Mesenchymal stem cell (in vitro differentiated cells and primary cell): ENCODE measurements at regions not wholly inside any gene's neighbourhood (a gene's known extent, or its start where the extent isn't known, plus 50 kb on each side); places are given as distances from the start of the nearest gene placed in this dataset.

Experiments
- DNase-seq: peaks from one replicate; pipeline ENCODE4 v3.0.0-alpha.2; 2013
- H2AFZ ChIP-seq: one replicate; pipeline ENCODE4 v1.6.1; 2013; ENCODE audit warnings: low read depth, mild to moderate bottlenecking, control low read depth, inconsistent platforms, low read length, moderate library complexity
- H2AK5ac ChIP-seq: 2 replicates; pipeline ENCODE4 v1.6.1; 2013; ENCODE audit warnings: low read length, moderate library complexity, mild to moderate bottlenecking, inconsistent platforms; ENCODE audit not compliant: severe bottlenecking
- H2BK120ac ChIP-seq: one replicate; pipeline ENCODE4 v1.6.1; 2013; ENCODE audit warnings: low read depth, mild to moderate bottlenecking, inconsistent platforms, low read length, moderate library complexity
- H2BK12ac ChIP-seq, 2 experiments: one replicate each; pipeline ENCODE4 v1.6.1; 2013; ENCODE audit warnings: inconsistent platforms in 2 of 2, low read length in 2 of 2, mild to moderate bottlenecking in 2 of 2, moderate library complexity in 2 of 2, control low read depth in 1 of 2
- H2BK15ac ChIP-seq: one replicate; pipeline ENCODE4 v1.6.1; 2013; ENCODE audit warnings: mild to moderate bottlenecking, low read depth, inconsistent platforms; ENCODE audit not compliant: poor library complexity, severe bottlenecking
- H2BK5ac ChIP-seq: 2 replicates; pipeline ENCODE4 v1.6.1; 2013; ENCODE audit warnings: low read depth, mild to moderate bottlenecking, low read length, control low read depth, inconsistent platforms; ENCODE audit not compliant: poor library complexity, severe bottlenecking
- H3K14ac ChIP-seq, 2 experiments: one replicate each; pipeline ENCODE4 v1.6.1; 2013; ENCODE audit warnings: inconsistent platforms in 2 of 2, low read length in 2 of 2, control low read depth in 1 of 2, mild to moderate bottlenecking in 1 of 2, moderate library complexity in 1 of 2
- H3K18ac ChIP-seq, 2 experiments: one replicate each; pipeline ENCODE4 v1.6.1; 2013; ENCODE audit warnings: inconsistent platforms in 2 of 2, low read length in 2 of 2, control low read depth in 1 of 2, low read depth in 1 of 2, mild to moderate bottlenecking in 1 of 2
- H3K23ac ChIP-seq, 2 experiments: one replicate each; pipeline ENCODE4 v1.6.1; 2013; ENCODE audit warnings: inconsistent platforms in 2 of 2, low read length in 2 of 2, mild to moderate bottlenecking in 2 of 2, moderate library complexity in 2 of 2, control low read depth in 1 of 2
- H3K27ac ChIP-seq: 2 replicates; pipeline ENCODE4 v1.5.1; 2013; ENCODE audit warnings: mild to moderate bottlenecking, moderate library complexity, low read length, control low read depth, inconsistent platforms; ENCODE audit not compliant: poor library complexity, severe bottlenecking
- H3K27me3 ChIP-seq, 2 experiments: 2 replicates each; pipeline versions ENCODE4 v1.6.1 to v1.7.0; 2013; ENCODE audit warnings: low read length in 2 of 2, mild to moderate bottlenecking in 2 of 2, moderate library complexity in 2 of 2, control low read depth in 1 of 2, inconsistent platforms in 1 of 2; ENCODE audit not compliant: control insufficient read depth in 1 of 2, insufficient read depth in 1 of 2
- H3K36me3 ChIP-seq, 2 experiments: 2 replicates each; pipeline versions ENCODE4 v1.6.1 to v1.7.0; 2013; ENCODE audit warnings: low read length in 2 of 2, control low read depth in 1 of 2, inconsistent platforms in 1 of 2, low read depth in 1 of 2, mild to moderate bottlenecking in 1 of 2; ENCODE audit not compliant: insufficient read depth in 2 of 2, control insufficient read depth in 1 of 2
- H3K4ac ChIP-seq, 2 experiments: one replicate each; pipeline ENCODE4 v1.6.1; 2013; ENCODE audit warnings: inconsistent platforms in 2 of 2, low read length in 2 of 2, mild to moderate bottlenecking in 2 of 2, moderate library complexity in 2 of 2, control low read depth in 1 of 2, low read depth in 1 of 2
- H3K4me1 ChIP-seq: 2 replicates; pipeline ENCODE4 v1.6.1; 2013; ENCODE audit warnings: low read depth, low read length, control low read depth; ENCODE audit not compliant: control insufficient read depth, insufficient read depth
- H3K4me2 ChIP-seq: 2 replicates; pipeline ENCODE4 v1.6.1; 2013; ENCODE audit warnings: low read length, mild to moderate bottlenecking, inconsistent platforms; ENCODE audit not compliant: poor library complexity, severe bottlenecking
- H3K4me3 ChIP-seq, 2 experiments: 2 replicates each; pipeline versions ENCODE4 v1.5.1 to v1.7.0; 2013; ENCODE audit warnings: low read length in 2 of 2, mild to moderate bottlenecking in 2 of 2, control low read depth in 1 of 2, low read depth in 1 of 2; ENCODE audit not compliant: insufficient read depth in 1 of 2
- H3K79me1 ChIP-seq: replicated peaks from 2 replicates; pipeline ENCODE4 v1.6.1; 2013; ENCODE audit warnings: mild to moderate bottlenecking, control low read depth, low read length, inconsistent platforms; ENCODE audit not compliant: poor library complexity, severe bottlenecking
- H3K9ac ChIP-seq: 2 replicates; pipeline ENCODE4 v1.7.0; 2013; ENCODE audit warnings: mild to moderate bottlenecking, low read length, moderate library complexity
- H3K9me3 ChIP-seq: 2 replicates; pipeline ENCODE4 v1.7.0; 2013; ENCODE audit warnings: mild to moderate bottlenecking, low read length; ENCODE audit not compliant: control insufficient read depth
- H4K8ac ChIP-seq: one replicate; pipeline ENCODE4 v1.6.1; 2013; ENCODE audit warnings: inconsistent platforms, mild to moderate bottlenecking, low read length, moderate library complexity
- H4K91ac ChIP-seq: one replicate; pipeline ENCODE4 v1.6.1; 2013; ENCODE audit warnings: mild to moderate bottlenecking, low read length, inconsistent platforms
- WGBS: methylation state at CpG from one replicate; pipeline ENCODE4 v1.1.7; 2013; ENCODE audit warnings: mixed read lengths; 5-methylcytosine and 5-hydroxymethylcytosine counted together

GRCh38 chr17:13996276-13996675 lies 73.0 kb upstream of the COX10 start:
- Histone ChIP-seq H2BK120ac (no peak overlapping the region), H3K4me2 (no peak overlapping the region), H4K8ac (no peak overlapping the region), H3K18ac (no peak overlapping the region), H3K9ac (peak overlapping the region; percentile 65), H2AFZ (no peak overlapping the region), H3K79me1 (no peaks in the 10 kb centered on the region), H4K91ac (no peak overlapping the region), H3K23ac (no peak overlapping the region), H3K27me3 (no peaks in the 10 kb centered on the region), H3K36me3 (no peaks in the 10 kb centered on the region), H2BK15ac (no peak overlapping the region), H3K4me3 (peak overlapping the region in 1 of 2 experiments; percentile 62), H3K27ac (no peak overlapping the region), H3K14ac (no peak overlapping the region), H3K9me3 (no peaks in the 10 kb centered on the region), H2BK12ac (no peak overlapping the region), H2AK5ac (no peak overlapping the region), H3K4ac (no peak overlapping the region), H3K4me1 (no peaks in the 10 kb centered on the region), H2BK5ac (no peak overlapping the region)
- 76% methylated on average over 5 of the region's 7 CpGs for WGBS
- no peak for DNase-seq

- Histone ChIP-seq H3K4me1 (no peaks in the 10 kb centered on the region), H2BK120ac (no peak overlapping the region), H4K8ac (no peak overlapping the region), H2BK5ac (no peak overlapping the region), H2AFZ (no peak overlapping the region), H3K9ac (no peak overlapping the region), H3K27ac (no peak overlapping the region), H3K4me3 (no peak overlapping the region), H2AK5ac (no peak overlapping the region), H3K79me1 (no peaks in the 10 kb centered on the region), H2BK15ac (no peak overlapping the region), H3K4me2 (peak overlapping the region; percentile 46), H3K23ac (no peak overlapping the region), H3K36me3 (no peaks in the 10 kb centered on the region), H3K4ac (no peak overlapping the region), H4K91ac (no peak overlapping the region), H2BK12ac (peak overlapping the region in 1 of 2 experiments; percentile 78), H3K27me3 (no peaks in the 10 kb centered on the region), H3K18ac (peak overlapping the region in 1 of 2 experiments; percentile 11), H3K9me3 (no peaks in the 10 kb centered on the region), H3K14ac (no peak overlapping the region)
- 35% methylated on average over 3 of the region's 3 CpGs for WGBS
- DNase-seq, result peak; percentile 54
These were observed 72.6 kb upstream of the COX10 start for GRCh38 chr17:13996748-13997147.

GRCh38 chr17:14004927-14005620 lies 64.2 kb upstream of the COX10 start:
- no peak overlapping the region for H2BK5ac ChIP-seq
- H4K8ac ChIP-seq, result no peak overlapping the region
- H3K9me3 ChIP-seq, result no peaks in the 10 kb centered on the region
- 100% methylated on average over 2 of the region's 2 CpGs for WGBS
- no peak overlapping the region for H2AFZ ChIP-seq
- H3K14ac ChIP-seq, result no peak overlapping the region
- H3K27me3 ChIP-seq, result no peaks in the 10 kb centered on the region
- H2AK5ac ChIP-seq, result no peak overlapping the region
- H3K9ac ChIP-seq, result no peak overlapping the region
- no peak overlapping the region for H3K4me3 ChIP-seq
- no peak overlapping the region for H2BK15ac ChIP-seq
- no peak overlapping the region for H3K18ac ChIP-seq
- no peaks in the 10 kb centered on the region for H3K36me3 ChIP-seq
- no peak overlapping the region for H4K91ac ChIP-seq
- H3K4me1 ChIP-seq, result no peaks in the 10 kb centered on the region
- H2BK120ac ChIP-seq, result no peak overlapping the region
- no peak overlapping the region for H3K27ac ChIP-seq
- DNase-seq, result no peak
- H3K79me1 ChIP-seq, result no peaks in the 10 kb centered on the region
- H2BK12ac ChIP-seq, result no peak overlapping the region
- no peak overlapping the region for H3K4me2 ChIP-seq
- no peak overlapping the region for H3K23ac ChIP-seq
- no peak overlapping the region for H3K4ac ChIP-seq

GRCh38 chr17:14006249-14006942 lies 62.9 kb upstream of the COX10 start:
- H2BK12ac ChIP-seq, result no peak overlapping the region
- H3K14ac ChIP-seq, result no peak overlapping the region
- H2BK120ac ChIP-seq, result no peak overlapping the region
- no peaks in the 10 kb centered on the region for H3K27me3 ChIP-seq
- no peaks in the 10 kb centered on the region for H3K79me1 ChIP-seq
- no peak overlapping the region for H3K18ac ChIP-seq
- no peak overlapping the region for H3K9ac ChIP-seq
- no peak overlapping the region for H3K27ac ChIP-seq
- no peak for DNase-seq
- no peaks in the 10 kb centered on the region for H3K9me3 ChIP-seq
- H3K36me3 ChIP-seq, result no peaks in the 10 kb centered on the region
- H4K91ac ChIP-seq, result peak overlapping the region; percentile 41
- no peak overlapping the region for H3K4me2 ChIP-seq
- no peak overlapping the region for H3K4me3 ChIP-seq
- no CpG with 5 or more reads among the region's 1 CpG for WGBS
- H2BK15ac ChIP-seq, result peak overlapping the region; percentile 13
- H3K4me1 ChIP-seq, result no peaks in the 10 kb centered on the region
- H2AFZ ChIP-seq, result no peak overlapping the region
- no peak overlapping the region for H4K8ac ChIP-seq
- no peak overlapping the region for H2AK5ac ChIP-seq
- no peak overlapping the region for H3K23ac ChIP-seq
- H2BK5ac ChIP-seq, result no peak overlapping the region
- no peak overlapping the region for H3K4ac ChIP-seq
